HG03103 (cell line): ENCODE measurements at regions not wholly inside any gene's neighbourhood (a gene's known extent, or its start where the extent isn't known, plus 50 kb on each side); places are given as distances from the start of the nearest gene placed in this dataset.

Source experiments
- ATAC-seq: cut with Tn5 transposase; IDR thresholded peaks from one replicate; pipeline ENCODE4 v1.9.1; 2021; ENCODE audit warnings: low read depth; ENCODE audit not compliant: unreplicated experiment

DNA sequence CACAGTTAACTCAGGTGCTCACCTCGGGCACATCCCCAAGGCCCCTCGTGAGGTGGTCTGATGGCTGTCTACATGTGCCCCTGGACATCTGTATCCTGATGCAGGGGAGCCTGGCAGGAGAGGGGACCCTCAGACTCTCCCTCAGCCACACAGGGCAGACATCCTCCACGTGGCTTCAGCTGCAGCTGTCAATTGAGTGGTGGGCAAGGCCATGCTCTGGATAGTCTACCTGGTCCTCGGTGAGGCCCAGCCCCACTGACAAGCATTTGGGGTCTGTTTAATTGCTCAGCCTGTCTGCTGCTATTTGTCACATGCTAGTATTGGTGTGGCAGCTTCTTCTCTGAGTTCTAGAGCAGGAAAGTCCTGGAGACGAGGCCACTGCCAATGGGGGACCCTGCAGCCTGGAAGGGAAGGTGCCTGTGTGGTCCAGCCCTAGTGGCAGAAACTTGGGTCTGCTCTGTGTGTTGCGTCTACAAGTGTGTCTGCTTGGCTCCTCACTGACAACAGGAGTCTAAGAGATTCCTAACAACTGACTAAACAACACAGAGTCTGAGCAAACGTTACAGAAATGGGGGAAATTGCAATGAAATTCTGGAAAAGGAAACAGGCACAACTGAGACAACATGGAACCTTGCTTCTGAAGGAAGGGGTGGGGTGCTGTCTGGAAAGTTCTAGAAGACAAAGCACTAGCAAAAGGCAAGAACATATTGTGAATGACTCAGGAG lies 59.3 kb upstream of the IGFBP3 start:
- ATAC-seq, result no peak

DNA sequence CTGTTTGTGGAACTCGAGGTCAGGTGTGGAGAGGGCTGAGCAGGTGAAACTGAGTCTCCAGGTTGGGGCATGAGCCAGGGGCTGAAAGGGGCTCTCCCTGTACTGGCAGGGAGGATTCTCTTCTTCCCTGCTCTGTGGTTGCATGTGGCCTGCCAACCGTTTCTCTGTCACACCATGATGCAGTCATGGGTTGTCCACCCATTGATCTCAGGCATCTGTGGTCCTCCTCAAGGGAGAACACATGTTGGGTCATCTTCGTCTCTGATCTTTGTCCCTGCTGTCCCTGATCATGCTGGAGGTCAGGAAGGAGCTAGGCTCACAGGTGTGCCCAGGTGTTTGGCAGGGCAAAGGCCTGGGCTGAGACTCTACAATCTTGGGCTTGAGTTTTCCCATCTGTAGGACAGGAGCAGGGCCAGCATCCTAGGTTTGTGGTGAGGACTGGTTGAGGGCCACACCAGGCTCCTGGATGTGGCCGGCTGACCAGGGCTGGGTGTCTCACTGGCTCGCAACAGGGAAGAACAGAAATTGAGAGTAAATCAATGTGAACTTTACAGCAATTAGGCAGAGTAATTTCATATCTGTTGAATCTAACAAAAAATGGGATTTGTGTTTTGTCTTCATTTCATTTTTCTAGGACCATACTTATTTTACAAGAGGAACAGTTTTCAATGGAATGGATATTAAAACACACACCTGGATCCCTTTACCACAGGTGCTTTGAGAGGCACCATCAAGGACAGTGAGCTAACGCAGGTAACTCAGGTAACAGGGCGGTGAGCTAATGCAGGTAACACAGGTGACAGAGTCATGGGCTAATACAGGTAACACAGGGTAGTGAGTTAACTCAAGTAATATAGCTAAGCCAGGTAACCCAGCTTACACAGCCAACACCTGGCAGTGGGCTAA lies 58.5 kb upstream of the IGFBP3 start:
- no peak for ATAC-seq

DNA sequence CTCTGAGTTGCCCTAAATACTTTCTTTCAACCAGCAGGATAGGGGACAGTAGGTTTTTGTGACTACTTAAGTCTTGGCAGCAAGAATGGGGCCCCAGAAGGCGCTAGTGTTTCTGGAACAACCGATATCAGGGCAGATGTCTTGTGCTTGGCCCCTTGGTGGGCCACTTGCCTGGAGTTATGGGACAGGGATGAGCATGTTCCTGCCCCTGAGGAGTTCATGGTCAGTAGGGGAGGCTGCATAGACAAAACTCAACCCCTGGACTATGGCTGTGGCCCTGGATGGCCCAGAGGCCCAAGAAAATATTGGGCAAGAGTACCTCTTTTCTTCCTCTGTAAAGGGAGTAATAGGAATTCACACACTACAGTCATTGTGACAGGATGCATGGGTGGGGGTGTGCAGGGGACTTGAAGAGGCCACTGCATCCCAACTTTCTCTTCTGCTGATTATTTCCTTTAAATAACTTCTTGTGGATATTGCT lies 57.7 kb upstream of the IGFBP3 start:
- ATAC-seq, result no peak

DNA sequence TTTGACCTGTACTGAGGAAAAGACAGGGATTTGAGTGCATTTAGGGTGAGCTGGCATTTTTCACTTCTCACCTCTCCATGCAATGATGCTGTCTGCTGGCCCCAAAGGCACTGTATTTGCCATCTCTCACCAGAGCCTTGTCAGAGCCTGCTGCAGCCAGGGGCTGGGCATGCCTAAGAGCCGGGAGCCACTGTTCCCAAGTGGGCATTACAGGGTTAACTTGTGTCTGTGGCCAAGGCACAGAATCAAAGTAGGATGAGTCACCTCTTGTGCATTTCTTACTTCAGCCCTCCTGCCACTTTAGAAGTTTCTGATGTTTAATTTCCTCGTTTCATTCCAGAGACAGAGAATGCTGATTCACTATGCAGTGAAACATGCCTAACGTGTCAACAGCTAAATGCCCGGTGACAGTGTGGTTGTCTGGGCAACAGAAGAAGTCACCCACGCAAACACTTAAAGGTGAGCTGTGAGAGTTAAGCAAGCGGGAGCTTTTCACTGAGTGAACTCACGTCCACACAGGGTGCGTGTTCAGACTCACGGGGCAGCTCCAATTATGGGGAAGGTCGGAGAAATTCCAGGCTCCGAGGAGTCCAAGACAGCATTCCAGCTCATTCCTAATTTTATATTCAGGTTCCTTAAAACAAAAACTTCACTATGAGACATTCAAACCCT lies 57.1 kb upstream of the IGFBP3 start:
- ATAC-seq, result peak; percentile 60

DNA sequence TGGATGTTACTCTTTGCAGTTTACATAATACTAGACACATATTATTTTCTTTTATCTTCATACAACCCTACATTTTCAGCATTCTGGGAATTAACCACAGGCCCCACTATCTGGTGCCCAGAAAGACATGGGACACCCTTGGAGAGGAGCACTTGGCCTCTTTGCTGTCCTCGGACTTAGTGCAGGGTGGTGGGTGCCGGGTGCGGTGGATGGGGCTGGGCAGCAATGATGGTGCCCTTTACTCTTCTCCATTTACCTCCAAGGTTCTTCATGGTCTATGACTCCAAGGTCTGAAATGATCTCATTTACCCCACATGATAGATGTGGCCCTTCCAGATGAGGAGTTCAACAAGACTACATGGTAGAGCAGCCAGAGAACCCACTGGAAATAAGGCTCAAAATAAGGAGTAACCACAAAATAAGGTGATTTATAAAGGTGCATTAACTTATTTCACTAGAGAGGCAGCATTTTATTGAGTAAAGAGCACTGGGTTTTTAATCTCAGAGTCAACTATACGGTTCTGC lies 56.2 kb upstream of the IGFBP3 start:
- no peak for ATAC-seq

DNA sequence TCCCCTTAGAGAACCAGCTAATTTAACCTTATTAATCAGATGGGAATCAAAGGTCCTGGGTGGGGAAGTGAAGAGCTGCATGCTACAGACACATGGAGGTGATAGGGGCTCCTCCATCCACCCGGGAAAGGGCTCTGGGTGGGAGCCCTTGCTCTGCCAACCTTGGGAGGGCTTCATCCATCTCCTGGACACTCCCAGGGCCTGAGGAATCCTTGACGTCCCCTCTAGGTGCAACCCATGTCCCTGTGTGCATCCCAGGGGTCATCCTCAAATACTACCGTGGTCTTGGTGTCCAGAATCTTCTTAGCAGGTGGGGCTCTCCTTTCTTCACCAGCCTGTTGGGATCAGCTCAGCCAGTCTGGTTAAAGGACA lies 55.4 kb upstream of the IGFBP3 start:
- ATAC-seq, result no peak

DNA sequence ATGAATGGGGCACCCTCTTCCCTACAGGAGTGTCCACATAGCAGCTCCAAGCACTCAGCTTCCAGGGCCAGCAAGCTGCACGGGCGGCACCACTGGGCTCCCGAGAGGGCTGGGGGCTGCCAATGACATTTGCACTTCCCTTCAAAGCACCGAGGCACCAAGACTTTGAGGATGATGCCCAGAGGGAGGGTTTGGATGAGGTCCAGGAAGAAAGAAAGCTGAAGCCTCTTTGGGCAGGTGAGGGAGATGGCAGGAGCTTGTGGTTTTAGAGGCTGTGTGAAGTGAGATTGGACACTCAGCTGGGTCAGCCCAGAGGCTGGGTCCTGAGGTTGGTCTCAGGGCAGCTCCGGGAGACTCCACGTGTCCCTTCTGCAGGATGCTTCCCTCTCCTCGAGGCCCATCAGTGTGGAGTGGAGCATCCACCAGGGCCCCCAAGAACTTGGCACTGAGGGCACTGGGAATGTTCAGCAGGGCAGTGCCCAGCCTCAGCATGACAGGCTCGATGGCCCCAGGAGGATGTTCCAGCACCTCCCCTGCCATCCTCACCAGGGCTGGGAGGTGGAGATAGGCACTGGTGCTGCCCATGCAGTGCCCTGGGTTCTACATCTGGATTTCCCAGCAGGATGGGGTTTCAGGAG lies 54.9 kb upstream of the IGFBP3 start:
- no peak for ATAC-seq

DNA sequence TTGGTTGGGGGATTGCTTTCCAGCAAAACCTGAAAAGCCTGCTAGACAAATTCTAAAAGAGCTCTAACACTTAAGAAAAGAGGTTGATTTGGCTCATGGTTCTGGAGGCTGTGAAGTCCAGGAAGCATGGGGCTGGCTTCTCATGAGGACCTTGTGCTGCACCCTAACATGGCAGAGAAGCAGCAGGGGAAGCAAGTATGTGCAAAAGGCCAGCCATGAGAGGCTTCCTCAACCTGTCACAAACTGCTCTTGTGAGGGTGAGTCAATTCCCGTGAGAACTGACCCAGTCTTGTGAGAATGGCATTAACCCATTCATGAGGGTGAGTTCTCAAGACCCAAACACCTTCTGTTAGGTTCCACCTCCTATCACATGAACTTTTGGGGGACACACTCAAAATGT lies 54.3 kb upstream of the IGFBP3 start:
- ATAC-seq, result no peak

DNA sequence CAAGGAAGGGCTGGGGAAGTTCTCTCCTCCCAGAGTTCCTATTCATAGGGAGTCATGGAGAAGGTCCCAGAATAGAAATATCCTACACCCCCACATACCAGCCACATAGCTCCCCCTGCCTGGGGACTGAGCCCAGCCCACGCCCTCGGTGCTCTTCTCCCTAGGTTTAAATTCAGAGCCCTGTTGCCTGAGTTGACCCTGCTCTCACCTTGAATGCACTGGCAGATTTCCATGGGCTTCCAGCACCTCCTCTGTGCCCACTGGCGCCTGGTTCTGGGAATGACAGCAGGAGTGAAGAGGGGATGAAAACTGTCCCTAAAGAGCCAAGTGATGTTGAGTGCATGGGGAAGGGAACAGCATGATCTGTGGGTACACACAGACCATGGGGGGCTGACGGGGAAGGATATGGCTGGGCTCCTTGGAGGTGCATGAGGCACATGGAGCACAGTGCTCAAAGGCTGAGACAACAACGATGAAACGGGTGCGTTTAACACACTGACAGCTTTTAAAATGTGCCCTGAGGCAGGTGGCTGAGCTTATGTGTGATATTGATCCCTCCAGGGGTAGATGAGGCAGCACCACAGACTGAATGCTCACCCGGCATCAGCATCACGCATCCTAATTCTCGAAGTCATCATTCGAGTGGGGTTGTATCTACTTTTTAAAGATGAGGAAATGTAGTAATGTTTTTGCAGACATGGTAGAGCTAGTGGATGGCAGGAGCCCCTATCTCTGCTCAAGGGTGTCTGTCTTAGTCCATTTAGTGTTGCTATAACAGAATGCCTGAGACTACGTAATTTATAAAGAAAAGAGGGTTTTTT lies 53.7 kb upstream of the IGFBP3 start:
- no peak for ATAC-seq

DNA sequence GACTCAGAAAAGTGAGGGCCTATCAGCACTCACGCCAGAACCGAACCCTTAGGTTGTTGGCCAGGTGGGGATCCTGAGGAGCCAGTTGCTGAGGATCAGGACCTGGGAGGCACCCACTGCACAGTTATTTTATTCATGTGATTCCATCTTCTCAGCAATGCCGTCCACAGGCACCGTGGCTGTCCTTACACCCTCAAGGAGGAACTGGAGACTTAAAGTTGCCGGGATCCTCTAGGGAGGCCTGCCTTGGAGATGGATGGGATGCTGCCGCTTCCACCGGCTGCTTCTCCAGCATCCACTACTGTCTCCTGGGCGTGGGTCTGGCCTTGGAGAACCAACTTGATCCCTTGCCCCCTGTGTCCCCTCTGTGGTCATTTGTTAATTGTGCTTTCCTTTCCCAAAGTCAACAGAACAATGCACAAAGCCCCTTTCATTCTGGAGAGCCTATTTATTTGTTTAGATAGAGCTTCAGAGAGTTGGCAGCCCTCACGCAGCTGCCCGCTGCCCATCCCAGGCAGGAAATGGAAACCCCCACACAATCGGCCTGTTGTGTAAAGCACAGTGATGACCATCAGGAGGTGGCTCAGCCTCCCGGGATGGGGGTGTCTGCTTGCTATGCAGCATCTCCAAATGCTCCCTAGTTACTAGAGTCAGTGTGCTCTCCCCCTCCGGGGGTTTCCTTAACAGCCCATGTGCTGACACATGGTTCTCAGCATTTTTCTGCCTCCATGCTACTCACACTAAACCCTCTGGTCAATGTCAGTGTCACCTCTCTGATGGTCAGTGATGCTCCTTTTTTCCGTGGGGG lies 52.9 kb upstream of the IGFBP3 start:
- no peak for ATAC-seq

DNA sequence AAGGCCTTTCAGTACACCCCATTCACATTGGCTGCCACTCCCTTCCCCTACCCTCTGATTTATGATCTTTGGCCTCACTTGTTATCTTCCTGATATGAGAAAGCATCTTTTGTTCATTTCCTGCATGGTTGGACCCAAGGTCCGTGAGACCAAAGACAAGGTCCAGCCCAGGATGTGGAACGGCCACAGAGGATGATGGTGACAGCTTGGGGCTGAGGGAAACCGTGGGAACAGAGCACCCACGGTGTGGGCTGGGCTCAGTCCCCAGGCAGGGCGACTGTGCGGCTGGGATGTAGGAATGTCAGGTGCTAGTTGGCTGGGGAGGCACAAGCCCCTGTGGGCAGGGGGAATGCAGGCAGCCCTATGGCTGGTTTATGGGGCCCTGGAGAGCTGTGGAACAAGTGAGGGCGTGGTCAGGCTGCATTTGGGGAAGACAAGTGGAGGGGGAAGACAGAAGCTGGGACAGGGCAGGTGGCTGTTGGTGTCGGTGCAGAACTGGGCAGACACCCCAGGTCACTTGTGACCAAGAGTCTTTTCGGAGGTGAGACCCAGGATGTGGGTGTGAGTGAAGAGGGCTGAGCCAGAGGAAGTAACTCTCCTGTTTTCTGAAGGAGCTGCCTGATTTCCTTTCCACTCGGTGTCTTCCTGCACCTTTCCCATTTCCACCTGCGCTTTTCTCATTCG lies 51.7 kb upstream of the IGFBP3 start:
- no peak for ATAC-seq

DNA sequence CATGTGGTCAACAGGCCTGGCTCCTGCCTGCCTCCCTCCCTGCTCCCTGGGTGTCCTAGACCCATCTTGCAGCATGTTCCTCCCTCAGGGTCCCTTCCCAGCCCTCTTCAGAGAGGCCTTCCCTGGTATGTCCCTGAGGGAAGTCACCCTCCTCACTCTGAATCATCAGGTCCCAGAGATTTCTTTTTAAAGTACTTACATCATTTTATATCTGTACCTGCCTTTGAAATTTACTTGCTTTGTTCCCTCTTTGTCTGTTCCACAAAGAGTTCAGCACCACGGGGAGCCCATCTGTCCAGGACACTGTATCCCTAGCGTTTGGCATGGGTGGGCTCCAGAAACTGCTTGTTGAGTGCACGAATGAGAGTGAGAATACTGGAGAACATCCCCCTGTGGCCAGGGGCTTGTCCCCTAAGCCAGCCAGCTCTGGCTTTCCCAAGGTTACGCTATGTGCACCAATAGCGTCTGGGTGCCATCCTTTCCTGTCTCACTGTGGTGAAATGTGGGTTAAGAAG lies 50.6 kb upstream of the IGFBP3 start:
- no peak for ATAC-seq

DNA sequence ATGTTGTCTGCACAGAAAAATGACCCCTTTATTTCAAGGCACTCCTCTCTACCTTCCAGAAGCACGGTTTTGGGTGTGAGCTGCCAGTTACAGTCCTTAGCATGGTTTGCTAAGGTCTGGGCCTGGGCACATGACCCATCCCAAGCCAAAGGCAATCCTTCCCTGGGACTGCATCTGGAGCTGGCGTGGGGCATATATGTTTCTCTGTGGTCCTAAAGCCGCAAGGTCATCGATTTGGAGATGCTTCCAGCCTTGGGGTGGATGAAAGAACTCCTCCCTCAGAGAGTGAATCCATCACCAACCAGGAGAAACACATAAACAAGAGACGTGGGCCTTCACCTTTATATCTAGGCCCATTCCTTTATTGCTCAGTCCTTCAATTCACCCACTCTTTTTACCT lies 50.1 kb upstream of the IGFBP3 start:
- no peak for ATAC-seq
